ENCODE measurements at regions not wholly inside any gene's neighbourhood (a gene's known extent, or its start where the extent isn't known, plus 50 kb on each side); places are given as distances from the start of the nearest gene placed in this dataset.

DNA sequence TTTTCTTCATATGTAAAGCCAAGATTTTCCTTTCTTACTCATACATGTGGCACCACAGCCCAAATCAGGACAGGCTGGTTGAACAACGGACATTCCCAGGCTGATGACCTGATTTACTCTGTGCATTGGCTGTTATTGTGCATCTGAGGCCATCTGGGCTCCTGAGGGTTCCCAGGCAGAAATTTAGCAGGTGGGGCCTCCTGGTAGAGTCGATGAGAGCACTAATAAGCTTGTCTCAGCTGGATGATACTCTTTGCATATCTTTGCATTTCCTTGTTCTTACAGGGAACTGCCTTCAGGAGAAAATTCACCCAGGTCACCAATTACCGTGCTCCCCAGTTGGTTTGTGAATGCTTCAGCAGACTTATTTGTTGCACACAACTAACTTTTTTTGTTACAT is 605.1 kb downstream of the ELAVL2 start:
- TF ChIP-seq POLR2A (IDR thresholded peaks at IDR 0.05): no peak
- TF ChIP-seq, protein P1, sequence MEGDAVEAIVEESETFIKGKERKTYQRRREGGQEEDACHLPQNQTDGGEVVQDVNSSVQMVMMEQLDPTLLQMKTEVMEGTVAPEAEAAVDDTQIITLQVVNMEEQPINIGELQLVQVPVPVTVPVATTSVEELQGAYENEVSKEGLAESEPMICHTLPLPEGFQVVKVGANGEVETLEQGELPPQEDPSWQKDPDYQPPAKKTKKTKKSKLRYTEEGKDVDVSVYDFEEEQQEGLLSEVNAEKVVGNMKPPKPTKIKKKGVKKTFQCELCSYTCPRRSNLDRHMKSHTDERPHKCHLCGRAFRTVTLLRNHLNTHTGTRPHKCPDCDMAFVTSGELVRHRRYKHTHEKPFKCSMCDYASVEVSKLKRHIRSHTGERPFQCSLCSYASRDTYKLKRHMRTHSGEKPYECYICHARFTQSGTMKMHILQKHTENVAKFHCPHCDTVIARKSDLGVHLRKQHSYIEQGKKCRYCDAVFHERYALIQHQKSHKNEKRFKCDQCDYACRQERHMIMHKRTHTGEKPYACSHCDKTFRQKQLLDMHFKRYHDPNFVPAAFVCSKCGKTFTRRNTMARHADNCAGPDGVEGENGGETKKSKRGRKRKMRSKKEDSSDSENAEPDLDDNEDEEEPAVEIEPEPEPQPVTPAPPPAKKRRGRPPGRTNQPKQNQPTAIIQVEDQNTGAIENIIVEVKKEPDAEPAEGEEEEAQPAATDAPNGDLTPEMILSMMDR (IDR thresholded peaks at IDR 0.05 in 4 of 5, conservative IDR thresholded peaks at IDR 0.05 in 1 of 5): no peak

All from gastrocnemius medialis (tissue), 4 donors.